PC-9 (cell line): ENCODE measurements at regions not wholly inside any gene's neighbourhood (a gene's known extent, or its start where the extent isn't known, plus 50 kb on each side); places are given as distances from the start of the nearest gene placed in this dataset.

Experiments
- EZH2 ChIP-seq: fragments of 200-600 bp; sonication (generic); IDR thresholded peaks from 2 replicates; pipeline ENCODE4 v1.8.0; 2017; ENCODE audit warnings: antibody characterized with exemption, low read depth
- TF ChIP-seq, protein P1 (sequence below): fragments of 200-600 bp; sonication (generic); conservative IDR thresholded peaks from 2 replicates; pipeline ENCODE4 v1.6.1; 2017; ENCODE audit warnings: mixed run types, antibody characterized with exemption, mild to moderate bottlenecking, moderate library complexity

- TF ChIP-seq, protein P1, sequence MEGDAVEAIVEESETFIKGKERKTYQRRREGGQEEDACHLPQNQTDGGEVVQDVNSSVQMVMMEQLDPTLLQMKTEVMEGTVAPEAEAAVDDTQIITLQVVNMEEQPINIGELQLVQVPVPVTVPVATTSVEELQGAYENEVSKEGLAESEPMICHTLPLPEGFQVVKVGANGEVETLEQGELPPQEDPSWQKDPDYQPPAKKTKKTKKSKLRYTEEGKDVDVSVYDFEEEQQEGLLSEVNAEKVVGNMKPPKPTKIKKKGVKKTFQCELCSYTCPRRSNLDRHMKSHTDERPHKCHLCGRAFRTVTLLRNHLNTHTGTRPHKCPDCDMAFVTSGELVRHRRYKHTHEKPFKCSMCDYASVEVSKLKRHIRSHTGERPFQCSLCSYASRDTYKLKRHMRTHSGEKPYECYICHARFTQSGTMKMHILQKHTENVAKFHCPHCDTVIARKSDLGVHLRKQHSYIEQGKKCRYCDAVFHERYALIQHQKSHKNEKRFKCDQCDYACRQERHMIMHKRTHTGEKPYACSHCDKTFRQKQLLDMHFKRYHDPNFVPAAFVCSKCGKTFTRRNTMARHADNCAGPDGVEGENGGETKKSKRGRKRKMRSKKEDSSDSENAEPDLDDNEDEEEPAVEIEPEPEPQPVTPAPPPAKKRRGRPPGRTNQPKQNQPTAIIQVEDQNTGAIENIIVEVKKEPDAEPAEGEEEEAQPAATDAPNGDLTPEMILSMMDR, result no peak
- no peak for TF ChIP-seq EZH2
Measured at GRCh38 chr21:15624646-15625045, 105.1 kb upstream of the USP25 start.
